ENCODE measurements at regions not wholly inside any gene's neighbourhood (a gene's known extent, or its start where the extent isn't known, plus 50 kb on each side); places are given as distances from the start of the nearest gene placed in this dataset.
"Not testable (repeated sequence)": the region's sequence is repeated elsewhere in the genome, so short reads cannot be mapped to it uniquely, and the experiment has no call there.

DNA sequence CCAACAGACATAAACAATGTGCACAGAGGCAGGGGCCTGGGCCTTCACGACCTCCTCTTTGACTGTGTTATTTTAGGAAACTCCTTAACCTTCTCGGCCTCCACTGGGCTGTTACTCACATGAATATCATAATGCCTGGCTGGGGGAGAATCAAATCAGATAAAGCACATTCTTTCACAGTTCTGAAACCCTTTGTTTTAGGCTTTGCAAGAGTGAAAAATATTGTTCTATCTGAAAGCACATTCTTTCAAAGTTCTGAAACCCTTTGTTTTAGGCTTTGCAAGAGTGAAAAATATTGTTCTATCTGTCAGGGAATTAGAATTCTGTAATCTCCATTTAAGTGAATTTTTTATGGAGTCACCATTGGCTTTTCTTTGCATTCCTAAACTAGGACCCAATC lies 50.7 kb upstream of the SYNDIG1 start:
- 39 to 41% methylated on average over 2 of the region's 2 CpGs for WGBS, 2 donors
- H3K27ac ChIP-seq (ENCODE audit: low read depth in 2 of 2, low read length in 1 of 2): no peak overlapping the region

GRCh38 chr20:24417485-24417884 lies 51.9 kb upstream of the SYNDIG1 start:
- H3K36me3 ChIP-seq (ENCODE audit: control insufficient read depth in 2 of 2, insufficient read depth in 2 of 2, low read length in 1 of 2): no peaks in the 10 kb centered on the region
- peaks cover 5 to 15% of the 10 kb centered on the region in 2 donors for H3K9me3 ChIP-seq (ENCODE audit: control insufficient read depth in 2 of 2, insufficient read depth in 1 of 2, low read depth in 1 of 2, low read length in 1 of 2)
- H3K27me3 ChIP-seq (ENCODE audit: control insufficient read depth in 1 of 2, insufficient read depth in 2 of 2, low read length in 2 of 2): no peaks in the 10 kb centered on the region
- H3K4me3 ChIP-seq (ENCODE audit: low read depth in 1 of 2, low read length in 2 of 2): no peak overlapping the region
- no peak overlapping the region for H3K27ac ChIP-seq (ENCODE audit: low read depth in 2 of 2, low read length in 1 of 2)
- WGBS, 2 donors: 81 to 87% methylated on average over 11 of the region's 11 CpGs
- H3K4me1 ChIP-seq (ENCODE audit: control insufficient read depth in 2 of 2, insufficient read depth in 2 of 2, low read length in 1 of 2): no peaks in the 10 kb centered on the region

More for the DNA sequence above, 50.7 kb upstream of the SYNDIG1 start:
- Histone ChIP-seq H3K9me3 (ENCODE audit: control insufficient read depth in 2 of 2, insufficient read depth in 1 of 2, low read depth in 1 of 2, low read length in 1 of 2) (peaks cover 5 to 9% of the 10 kb centered on the region in 2 donors), H3K4me1 (ENCODE audit: control insufficient read depth in 2 of 2, insufficient read depth in 2 of 2, low read length in 1 of 2) (no peaks in the 10 kb centered on the region), H3K27me3 (ENCODE audit: control insufficient read depth in 1 of 2, insufficient read depth in 2 of 2, low read length in 2 of 2) (no peaks in the 10 kb centered on the region), H3K4me3 (ENCODE audit: low read depth in 1 of 2, low read length in 2 of 2) (no peak overlapping the region), H3K36me3 (ENCODE audit: control insufficient read depth in 2 of 2, insufficient read depth in 2 of 2, low read length in 1 of 2) (no peaks in the 10 kb centered on the region)

DNA sequence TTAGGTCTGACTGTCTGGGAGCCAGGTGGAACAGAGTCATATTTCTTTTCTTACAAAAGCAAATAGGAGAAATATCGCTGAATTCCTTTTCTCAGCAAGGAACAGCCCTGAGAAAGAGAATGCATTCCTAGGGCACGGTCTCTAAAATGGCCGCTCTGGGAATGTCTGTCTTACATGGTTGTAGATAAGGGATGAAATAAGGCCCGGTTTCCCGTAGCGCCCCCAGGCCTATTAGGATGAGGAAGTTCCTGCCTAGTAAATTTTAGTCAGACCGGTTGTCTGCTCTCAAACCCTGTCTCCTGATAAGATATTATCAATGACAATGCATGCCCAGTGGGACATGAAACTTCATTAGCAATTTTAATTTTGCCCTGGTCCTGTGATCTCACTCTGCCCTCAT lies 54.0 kb upstream of the SYNDIG1 start:
- not testable (repeated sequence) for H3K4me1 ChIP-seq (ENCODE audit: control insufficient read depth in 2 of 2, insufficient read depth in 2 of 2, low read length in 1 of 2); H3K27ac ChIP-seq (ENCODE audit: low read depth in 2 of 2, low read length in 1 of 2); H3K4me3 ChIP-seq (ENCODE audit: low read depth in 1 of 2, low read length in 2 of 2); H3K36me3 ChIP-seq (ENCODE audit: control insufficient read depth in 2 of 2, insufficient read depth in 2 of 2, low read length in 1 of 2); H3K27me3 ChIP-seq (ENCODE audit: control insufficient read depth in 1 of 2, insufficient read depth in 2 of 2, low read length in 2 of 2)
- 80 to 84% methylated on average over 7 of the region's 7 CpGs for WGBS, 2 donors
- peaks cover 5 to 17% of the 10 kb centered on the region in 2 donors for H3K9me3 ChIP-seq (ENCODE audit: control insufficient read depth in 2 of 2, insufficient read depth in 1 of 2, low read depth in 1 of 2, low read length in 1 of 2)

- H3K27ac ChIP-seq (ENCODE audit: low read depth in 2 of 2, low read length in 1 of 2): no peak overlapping the region
- no peaks in the 10 kb centered on the region for H3K27me3 ChIP-seq (ENCODE audit: control insufficient read depth in 1 of 2, insufficient read depth in 2 of 2, low read length in 2 of 2)
- WGBS, 2 donors: 89 to 95% methylated on average over 6 of the region's 6 CpGs
- no peaks in the 10 kb centered on the region for H3K36me3 ChIP-seq (ENCODE audit: control insufficient read depth in 2 of 2, insufficient read depth in 2 of 2, low read length in 1 of 2)
- H3K4me1 ChIP-seq (ENCODE audit: control insufficient read depth in 2 of 2, insufficient read depth in 2 of 2, low read length in 1 of 2): no peaks in the 10 kb centered on the region
- no peak overlapping the region for H3K4me3 ChIP-seq (ENCODE audit: low read depth in 1 of 2, low read length in 2 of 2)
- peaks cover 4 to 17% of the 10 kb centered on the region in 2 donors for H3K9me3 ChIP-seq (ENCODE audit: control insufficient read depth in 2 of 2, insufficient read depth in 1 of 2, low read depth in 1 of 2, low read length in 1 of 2)
Observed at GRCh38 chr20:24411834-24412216, 57.6 kb upstream of the SYNDIG1 start.

GRCh38 chr20:24411003-24411833 lies 58.2 kb upstream of the SYNDIG1 start:
- no peaks in the 10 kb centered on the region for H3K36me3 ChIP-seq (ENCODE audit: control insufficient read depth in 2 of 2, insufficient read depth in 2 of 2, low read length in 1 of 2)
- no peak overlapping the region for H3K27ac ChIP-seq (ENCODE audit: low read depth in 2 of 2, low read length in 1 of 2)
- H3K27me3 ChIP-seq (ENCODE audit: control insufficient read depth in 1 of 2, insufficient read depth in 2 of 2, low read length in 2 of 2): no peaks in the 10 kb centered on the region
- H3K4me1 ChIP-seq (ENCODE audit: control insufficient read depth in 2 of 2, insufficient read depth in 2 of 2, low read length in 1 of 2): no peaks in the 10 kb centered on the region
- WGBS, 2 donors: 77 to 81% methylated on average over 17 of the region's 17 CpGs
- H3K9me3 ChIP-seq (ENCODE audit: control insufficient read depth in 2 of 2, insufficient read depth in 1 of 2, low read depth in 1 of 2, low read length in 1 of 2): peaks cover 0 to 12% of the 10 kb centered on the region in 2 donors
- H3K4me3 ChIP-seq (ENCODE audit: low read depth in 1 of 2, low read length in 2 of 2): no peak overlapping the region

DNA sequence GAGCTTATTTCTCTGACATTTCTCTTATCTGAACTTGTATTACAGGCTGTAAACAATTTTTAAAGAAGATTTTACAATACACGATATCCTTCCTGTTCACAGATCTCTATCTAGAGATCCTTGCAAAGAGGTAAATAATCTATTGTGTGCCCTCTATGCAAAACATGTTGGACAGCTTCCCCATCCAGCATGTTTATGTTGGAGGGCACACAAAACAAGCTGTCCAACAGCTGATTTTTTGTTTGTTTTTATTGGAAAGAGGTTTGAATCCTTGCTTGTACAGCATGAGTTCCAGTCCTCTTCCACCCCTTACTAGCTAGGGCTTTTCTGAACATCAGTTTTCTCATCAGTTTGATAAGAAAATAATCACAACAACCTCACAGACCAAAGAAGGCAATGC lies 62.3 kb upstream of the SYNDIG1 start:
- H3K27ac ChIP-seq (ENCODE audit: low read depth in 2 of 2, low read length in 1 of 2): no peak overlapping the region
- H3K4me3 ChIP-seq (ENCODE audit: low read depth in 1 of 2, low read length in 2 of 2): no peak overlapping the region
- 34 to 35% methylated on average over 1 of the region's 1 CpG for WGBS, 2 donors
- H3K27me3 ChIP-seq (ENCODE audit: control insufficient read depth in 1 of 2, insufficient read depth in 2 of 2, low read length in 2 of 2): no peaks in the 10 kb centered on the region
- no peaks in the 10 kb centered on the region for H3K36me3 ChIP-seq (ENCODE audit: control insufficient read depth in 2 of 2, insufficient read depth in 2 of 2, low read length in 1 of 2)
- H3K9me3 ChIP-seq (ENCODE audit: control insufficient read depth in 2 of 2, insufficient read depth in 1 of 2, low read depth in 1 of 2, low read length in 1 of 2): peaks cover 0 to 1% of the 10 kb centered on the region in 2 donors
- no peaks in the 10 kb centered on the region for H3K4me1 ChIP-seq (ENCODE audit: control insufficient read depth in 2 of 2, insufficient read depth in 2 of 2, low read length in 1 of 2)

DNA sequence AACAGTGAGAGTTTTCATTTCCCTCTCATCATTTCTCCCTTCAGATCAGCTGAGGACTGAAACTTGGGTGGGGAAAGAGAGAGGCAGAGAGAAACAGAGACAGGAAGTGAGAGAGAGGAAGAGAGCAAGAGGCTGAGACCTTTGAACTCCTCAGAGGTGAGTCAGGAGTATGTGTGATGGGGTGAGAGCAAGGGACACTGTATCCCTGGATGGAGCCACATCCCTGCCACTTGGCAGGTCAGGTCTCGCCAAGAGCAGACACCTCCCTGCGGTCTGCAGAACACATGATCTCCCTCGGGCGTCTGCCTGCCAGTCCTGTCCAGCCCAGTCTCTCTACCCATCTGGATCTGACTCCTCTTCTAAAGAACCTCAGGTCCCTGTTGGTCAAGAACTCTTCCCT lies 62.7 kb upstream of the SYNDIG1 start:
- no peaks in the 10 kb centered on the region for H3K36me3 ChIP-seq (ENCODE audit: control insufficient read depth in 2 of 2, insufficient read depth in 2 of 2, low read length in 1 of 2)
- H3K9me3 ChIP-seq (ENCODE audit: control insufficient read depth in 2 of 2, insufficient read depth in 1 of 2, low read depth in 1 of 2, low read length in 1 of 2): no peaks in the 10 kb centered on the region
- WGBS, 2 donors: 41 to 44% methylated on average over 4 of the region's 4 CpGs
- H3K27ac ChIP-seq (ENCODE audit: low read depth in 2 of 2, low read length in 1 of 2): no peak overlapping the region
- no peaks in the 10 kb centered on the region for H3K27me3 ChIP-seq (ENCODE audit: control insufficient read depth in 1 of 2, insufficient read depth in 2 of 2, low read length in 2 of 2)
- no peaks in the 10 kb centered on the region for H3K4me1 ChIP-seq (ENCODE audit: control insufficient read depth in 2 of 2, insufficient read depth in 2 of 2, low read length in 1 of 2)
- no peak overlapping the region for H3K4me3 ChIP-seq (ENCODE audit: low read depth in 1 of 2, low read length in 2 of 2)

- Histone ChIP-seq H3K9me3 (ENCODE audit: control insufficient read depth in 2 of 2, insufficient read depth in 1 of 2, low read depth in 1 of 2, low read length in 1 of 2) (no peaks in the 10 kb centered on the region), H3K4me3 (ENCODE audit: low read depth in 1 of 2, low read length in 2 of 2) (no peak overlapping the region), H3K4me1 (ENCODE audit: control insufficient read depth in 2 of 2, insufficient read depth in 2 of 2, low read length in 1 of 2) (no peaks in the 10 kb centered on the region), H3K27ac (ENCODE audit: low read depth in 2 of 2, low read length in 1 of 2) (no peak overlapping the region), H3K27me3 (ENCODE audit: control insufficient read depth in 1 of 2, insufficient read depth in 2 of 2, low read length in 2 of 2) (no peaks in the 10 kb centered on the region), H3K36me3 (ENCODE audit: control insufficient read depth in 2 of 2, insufficient read depth in 2 of 2, low read length in 1 of 2) (no peaks in the 10 kb centered on the region)
- WGBS, 2 donors: 45 to 56% methylated on average over 2 of the region's 2 CpGs
Observed at GRCh38 chr20:24406251-24406650, 63.2 kb upstream of the SYNDIG1 start.

DNA sequence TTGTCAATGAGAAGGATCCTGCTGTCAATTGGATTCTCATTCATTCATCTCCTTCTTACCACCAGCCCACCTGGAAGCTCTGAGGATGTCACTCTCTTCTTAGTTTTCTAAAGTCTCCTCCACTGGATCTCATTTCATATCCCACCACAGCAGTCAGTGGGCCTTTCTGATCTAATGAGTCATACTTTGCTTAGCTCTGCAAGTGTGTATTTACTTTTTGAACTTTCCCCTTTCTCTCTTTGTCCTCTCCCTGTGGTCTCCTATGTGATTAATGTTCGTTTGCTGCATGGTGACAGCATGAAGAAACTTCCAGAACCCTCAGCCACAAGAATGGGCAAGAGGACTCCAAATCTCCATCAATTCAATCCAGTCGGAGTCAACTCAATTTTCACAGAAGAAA lies 63.6 kb upstream of the SYNDIG1 start:
- 48 to 57% methylated on average over 2 of the region's 2 CpGs for WGBS, 2 donors
- no peak overlapping the region for H3K4me3 ChIP-seq (ENCODE audit: low read depth in 1 of 2, low read length in 2 of 2)
- no peaks in the 10 kb centered on the region for H3K27me3 ChIP-seq (ENCODE audit: control insufficient read depth in 1 of 2, insufficient read depth in 2 of 2, low read length in 2 of 2)
- no peaks in the 10 kb centered on the region for H3K36me3 ChIP-seq (ENCODE audit: control insufficient read depth in 2 of 2, insufficient read depth in 2 of 2, low read length in 1 of 2)
- no peak overlapping the region for H3K27ac ChIP-seq (ENCODE audit: low read depth in 2 of 2, low read length in 1 of 2)
- no peaks in the 10 kb centered on the region for H3K4me1 ChIP-seq (ENCODE audit: control insufficient read depth in 2 of 2, insufficient read depth in 2 of 2, low read length in 1 of 2)
- no peaks in the 10 kb centered on the region for H3K9me3 ChIP-seq (ENCODE audit: control insufficient read depth in 2 of 2, insufficient read depth in 1 of 2, low read depth in 1 of 2, low read length in 1 of 2)

DNA sequence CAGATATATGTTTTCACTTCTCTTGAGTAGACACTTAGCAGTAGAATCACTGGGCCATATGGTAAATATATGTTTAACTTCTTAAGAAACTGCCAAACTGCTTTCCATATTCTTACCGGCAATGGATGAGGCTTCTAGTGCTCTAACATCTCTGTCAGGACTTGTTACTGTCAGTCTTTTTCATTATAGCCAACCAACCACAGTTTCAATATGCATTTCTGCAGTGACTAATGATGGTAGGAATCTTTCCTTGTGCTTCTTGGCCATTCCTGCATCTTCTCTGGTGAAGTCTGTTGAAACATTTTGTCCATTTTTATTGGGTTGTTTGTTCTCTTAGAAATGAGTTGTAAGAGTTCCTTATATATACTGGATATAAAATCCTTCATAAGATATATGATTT lies 66.0 kb upstream of the SYNDIG1 start:
- Histone ChIP-seq H3K9me3 (ENCODE audit: control insufficient read depth in 2 of 2, insufficient read depth in 1 of 2, low read depth in 1 of 2, low read length in 1 of 2) (no peaks in the 10 kb centered on the region), H3K4me3 (ENCODE audit: low read depth in 1 of 2, low read length in 2 of 2) (no peak overlapping the region), H3K36me3 (ENCODE audit: control insufficient read depth in 2 of 2, insufficient read depth in 2 of 2, low read length in 1 of 2) (no peaks in the 10 kb centered on the region), H3K27me3 (ENCODE audit: control insufficient read depth in 1 of 2, insufficient read depth in 2 of 2, low read length in 2 of 2) (no peaks in the 10 kb centered on the region), H3K4me1 (ENCODE audit: control insufficient read depth in 2 of 2, insufficient read depth in 2 of 2, low read length in 1 of 2) (no peaks in the 10 kb centered on the region), H3K27ac (ENCODE audit: low read depth in 2 of 2, low read length in 1 of 2) (no peak overlapping the region)
- WGBS, 2 donors: 47 to 63% methylated on average over 1 of the region's 1 CpG
